COLO829 (cell line): ENCODE measurements at regions not wholly inside any gene's neighbourhood (a gene's known extent, or its start where the extent isn't known, plus 50 kb on each side); places are given as distances from the start of the nearest gene placed in this dataset.
"Not testable (repeated sequence)": the region's sequence is repeated elsewhere in the genome, so short reads cannot be mapped to it uniquely, and the experiment has no call there.

Experiments used
- DNase-seq: peaks from one replicate; pipeline ENCODE4 v3.0.0; 2012; ENCODE audit warnings: low spot score

GRCh38 chr14:23898359-23898758, 55.2 kb upstream of the DHRS4 start:
- not testable (repeated sequence) for DNase-seq

GRCh38 chr14:23899788-23900187, 53.8 kb upstream of the DHRS4 start:
- DNase-seq: no peak

- no peak for DNase-seq
Measured at GRCh38 chr14:23903442-23903841, 50.1 kb upstream of the DHRS4 start.
